HEK293T (cell line): ENCODE measurements at regions not wholly inside any gene's neighbourhood (a gene's known extent, or its start where the extent isn't known, plus 50 kb on each side); places are given as distances from the start of the nearest gene placed in this dataset.

ENCODE experiments used
- ARNT ChIP-seq: fragments of 450-650 bp; IDR thresholded peaks from 2 replicates; pipeline ENCODE4 v1.6.1; 2017; ENCODE audit warnings: mild to moderate bottlenecking
- ELF4 ChIP-seq: fragments of 450-650 bp; IDR thresholded peaks from 2 replicates; pipeline ENCODE4 v1.6.1; 2017; ENCODE audit warnings: antibody characterized with exemption
- FOXA1 ChIP-seq: fragments of 450-650 bp; IDR thresholded peaks from 2 replicates; pipeline ENCODE4 v1.6.1; 2016; ENCODE audit warnings: mild to moderate bottlenecking
- HDGF ChIP-seq: fragments of 450-650 bp; IDR thresholded peaks from 2 replicates; pipeline ENCODE4 v1.6.1; 2017; ENCODE audit warnings: antibody characterized with exemption, borderline replicate concordance
- NFRKB ChIP-seq: fragments of 450-650 bp; IDR thresholded peaks from 2 replicates; pipeline ENCODE4 v1.6.1; 2016; ENCODE audit warnings: mild to moderate bottlenecking, moderate library complexity
- ZNF384 ChIP-seq: fragments of 450-650 bp; IDR thresholded peaks from 2 replicates; pipeline ENCODE4 v1.6.1; 2016

GRCh38 chr2:128573116-128573515, 254.4 kb upstream of the HS6ST1 start:
- TF ChIP-seq ZNF384 = no peak
- TF ChIP-seq ARNT = no peak
- TF ChIP-seq ELF4 = no peak
- no peak for TF ChIP-seq FOXA1
- TF ChIP-seq HDGF = no peak
- TF ChIP-seq NFRKB = no peak
